Peyer's patch (tissue), 4 donors: ENCODE measurements at regions not wholly inside any gene's neighbourhood (a gene's known extent, or its start where the extent isn't known, plus 50 kb on each side); places are given as distances from the start of the nearest gene placed in this dataset.

Source experiments
- POLR2A ChIP-seq, 2 donors: fragments of 450-650 bp; IDR thresholded peaks; one replicate each; pipeline ENCODE4 v1.5.1; 2017; ENCODE audit warnings: antibody characterized with exemption in 2 of 2, mild to moderate bottlenecking in 2 of 2, moderate library complexity in 2 of 2
- TF ChIP-seq, protein P1 (sequence below), 6 experiments: fragments of 450-650 bp in 4 of 6; fragments of 200-600 bp in 2 of 6; sonication (generic) in 1 of 6; IDR thresholded peaks; one replicate each; pipeline ENCODE4 v1.5.1; 2017 to 2019; ENCODE audit warnings: antibody characterized with exemption in 6 of 6, mild to moderate bottlenecking in 3 of 6, moderate library complexity in 1 of 6

DNA sequence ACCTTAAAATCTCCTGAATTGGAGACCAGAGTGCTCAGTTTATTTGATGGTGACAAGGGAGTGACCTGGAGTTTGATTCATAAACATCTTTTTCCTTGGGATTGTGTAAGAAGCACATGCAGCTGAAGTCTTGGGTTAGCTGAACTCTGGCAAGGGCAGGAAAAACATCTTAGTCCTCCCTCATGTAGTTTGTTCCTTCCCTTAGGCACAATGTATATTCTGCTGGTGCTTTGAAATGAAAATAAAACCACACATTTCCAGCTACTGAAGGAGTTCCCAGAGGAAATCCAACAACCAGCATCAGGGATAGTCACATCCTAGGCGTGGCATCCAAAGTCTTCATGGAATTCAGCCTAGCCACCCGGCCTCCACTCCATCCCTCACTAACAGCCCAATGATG, 95.2 kb upstream of the PAPPA start:
- TF ChIP-seq, protein P1, sequence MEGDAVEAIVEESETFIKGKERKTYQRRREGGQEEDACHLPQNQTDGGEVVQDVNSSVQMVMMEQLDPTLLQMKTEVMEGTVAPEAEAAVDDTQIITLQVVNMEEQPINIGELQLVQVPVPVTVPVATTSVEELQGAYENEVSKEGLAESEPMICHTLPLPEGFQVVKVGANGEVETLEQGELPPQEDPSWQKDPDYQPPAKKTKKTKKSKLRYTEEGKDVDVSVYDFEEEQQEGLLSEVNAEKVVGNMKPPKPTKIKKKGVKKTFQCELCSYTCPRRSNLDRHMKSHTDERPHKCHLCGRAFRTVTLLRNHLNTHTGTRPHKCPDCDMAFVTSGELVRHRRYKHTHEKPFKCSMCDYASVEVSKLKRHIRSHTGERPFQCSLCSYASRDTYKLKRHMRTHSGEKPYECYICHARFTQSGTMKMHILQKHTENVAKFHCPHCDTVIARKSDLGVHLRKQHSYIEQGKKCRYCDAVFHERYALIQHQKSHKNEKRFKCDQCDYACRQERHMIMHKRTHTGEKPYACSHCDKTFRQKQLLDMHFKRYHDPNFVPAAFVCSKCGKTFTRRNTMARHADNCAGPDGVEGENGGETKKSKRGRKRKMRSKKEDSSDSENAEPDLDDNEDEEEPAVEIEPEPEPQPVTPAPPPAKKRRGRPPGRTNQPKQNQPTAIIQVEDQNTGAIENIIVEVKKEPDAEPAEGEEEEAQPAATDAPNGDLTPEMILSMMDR (IDR thresholded peaks at IDR 0.05) = no peak
- TF ChIP-seq POLR2A (IDR thresholded peaks at IDR 0.05) = no peak
